Tibial artery (tissue), 4 donors: ENCODE measurements at regions not wholly inside any gene's neighbourhood (a gene's known extent, or its start where the extent isn't known, plus 50 kb on each side); places are given as distances from the start of the nearest gene placed in this dataset.

Source experiments
- DNase-seq, 2 donors: peaks; one replicate each; pipeline ENCODE4 v3.0.0-alpha.2; 2019
- H3K27ac ChIP-seq, 2 donors: fragments of 200-600 bp; sonication (generic) in 1 of 2; 1 replicate in 1 of 2; 2 replicates in 1 of 2; pipeline ENCODE4 v1.5.1; 2018 to 2019; ENCODE audit warnings: mild to moderate bottlenecking in 1 of 2
- H3K27me3 ChIP-seq, 2 donors: fragments of 200-600 bp; sonication (generic) in 1 of 2; one replicate each; pipeline versions ENCODE4 v1.5.1 to v1.6.0; 2016 to 2019
- H3K36me3 ChIP-seq, 3 donors: fragments of 200-600 bp; sonication (generic) in 2 of 3; one replicate each; pipeline ENCODE4 v1.5.1; 2016 to 2019; ENCODE audit warnings: mild to moderate bottlenecking in 2 of 3
- H3K4me1 ChIP-seq, 4 donors: fragments of 200-600 bp; sonication (generic) in 2 of 4; 1 replicate in 3 of 4; 2 replicates in 1 of 4; pipeline ENCODE4 v1.5.1; 2016 to 2019
- H3K4me3 ChIP-seq, 2 donors: fragments of 200-600 bp; sonication (generic) in 1 of 2; 1 replicate in 1 of 2; 2 replicates in 1 of 2; pipeline ENCODE4 v1.5.1; 2018 to 2019; ENCODE audit warnings: mild to moderate bottlenecking in 2 of 2
- H3K9me3 ChIP-seq, 3 donors: fragments of 200-600 bp; sonication (generic) in 1 of 3; one replicate each; pipeline ENCODE4 v1.5.1; 2016 to 2019
- intact Hi-C: fragments of 100-400 bp; cut with DNase I; formaldehyde crosslinking; loops from one replicate; pipeline ENCODE4 v1.15.0; 2023; ENCODE audit warnings: low total_unique reads
- TF ChIP-seq, protein P1 (sequence below), 2 experiments: fragments of 200-600 bp in 1 of 2; fragments of 450-650 bp in 1 of 2; IDR thresholded peaks; one replicate each; pipeline ENCODE4 v1.5.1; 2017 to 2019; ENCODE audit warnings: antibody characterized with exemption in 2 of 2, mild to moderate bottlenecking in 1 of 2, moderate library complexity in 1 of 2

DNA sequence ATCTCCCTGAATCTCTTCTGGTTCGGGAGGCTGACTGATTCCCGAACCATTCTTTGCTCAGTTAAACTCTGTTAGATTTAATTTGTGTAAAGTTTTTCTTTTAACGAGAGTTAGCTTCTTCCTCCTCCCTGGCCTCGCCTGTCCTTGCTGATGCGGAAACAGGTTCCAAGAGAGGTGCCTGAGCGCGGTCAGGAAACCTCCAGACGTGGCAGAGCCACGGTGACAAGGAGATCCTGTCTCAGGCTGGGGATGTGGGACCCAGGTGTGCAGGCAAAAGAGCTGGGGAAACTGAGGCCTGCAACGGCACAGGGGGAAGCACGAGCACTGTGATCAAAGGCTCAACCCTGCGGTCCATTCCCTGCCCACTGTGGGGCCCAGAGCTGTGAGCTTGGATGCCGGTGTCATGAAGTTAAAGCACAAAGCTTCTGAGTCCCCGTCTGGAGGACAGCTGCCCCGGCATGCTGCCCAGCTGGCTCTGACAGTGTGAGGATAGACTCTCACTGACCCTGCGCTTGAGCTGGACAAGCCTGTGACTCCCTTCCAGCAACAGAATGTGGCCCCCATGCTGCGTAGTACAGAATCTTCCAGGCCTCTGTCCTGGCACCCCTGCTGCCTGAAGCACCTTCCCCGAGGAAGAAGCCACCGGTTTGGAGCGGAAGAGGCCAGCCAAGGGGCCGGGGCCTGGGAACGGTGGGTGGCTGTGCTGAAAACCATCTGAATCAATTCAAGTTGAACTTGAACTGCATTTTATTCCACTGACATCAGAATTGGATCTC, 960.6 kb downstream of the BRD1 start:
- Histone ChIP-seq H3K27me3 (peaks cover 0 to 25% of the 10 kb centered on the region in 2 donors), H3K4me3 (no peak overlapping the region), H3K27ac (no peak overlapping the region), H3K9me3 (peaks cover 0 to 8% (median 0%) of the 10 kb centered on the region in 3 donors), H3K36me3 (no peaks in the 10 kb centered on the region), H3K4me1 (no peaks in the 10 kb centered on the region)
- DNase-seq, result no peak
- TF ChIP-seq, protein P1, sequence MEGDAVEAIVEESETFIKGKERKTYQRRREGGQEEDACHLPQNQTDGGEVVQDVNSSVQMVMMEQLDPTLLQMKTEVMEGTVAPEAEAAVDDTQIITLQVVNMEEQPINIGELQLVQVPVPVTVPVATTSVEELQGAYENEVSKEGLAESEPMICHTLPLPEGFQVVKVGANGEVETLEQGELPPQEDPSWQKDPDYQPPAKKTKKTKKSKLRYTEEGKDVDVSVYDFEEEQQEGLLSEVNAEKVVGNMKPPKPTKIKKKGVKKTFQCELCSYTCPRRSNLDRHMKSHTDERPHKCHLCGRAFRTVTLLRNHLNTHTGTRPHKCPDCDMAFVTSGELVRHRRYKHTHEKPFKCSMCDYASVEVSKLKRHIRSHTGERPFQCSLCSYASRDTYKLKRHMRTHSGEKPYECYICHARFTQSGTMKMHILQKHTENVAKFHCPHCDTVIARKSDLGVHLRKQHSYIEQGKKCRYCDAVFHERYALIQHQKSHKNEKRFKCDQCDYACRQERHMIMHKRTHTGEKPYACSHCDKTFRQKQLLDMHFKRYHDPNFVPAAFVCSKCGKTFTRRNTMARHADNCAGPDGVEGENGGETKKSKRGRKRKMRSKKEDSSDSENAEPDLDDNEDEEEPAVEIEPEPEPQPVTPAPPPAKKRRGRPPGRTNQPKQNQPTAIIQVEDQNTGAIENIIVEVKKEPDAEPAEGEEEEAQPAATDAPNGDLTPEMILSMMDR (IDR thresholded peaks at IDR 0.05), result no peak
- intact Hi-C loops, result no loop called here

- Histone ChIP-seq H3K9me3 (peaks cover 0 to 3% (median 0%) of the 10 kb centered on the region in 3 donors), H3K36me3 (no peaks in the 10 kb centered on the region), H3K27me3 (peaks cover 0 to 8% of the 10 kb centered on the region in 2 donors), H3K27ac (no peak overlapping the region), H3K4me3 (no peak overlapping the region), H3K4me1 (no peaks in the 10 kb centered on the region)
- TF ChIP-seq, protein P1 (IDR thresholded peaks at IDR 0.05), result no peak
- intact Hi-C loops, result no loop called here
- DNase-seq, result no peak
Measured at GRCh38 chr22:48864748-48865147, 962.9 kb downstream of the BRD1 start.

- no peak overlapping the region for H3K27ac ChIP-seq
- TF ChIP-seq, protein P1 (IDR thresholded peaks at IDR 0.05), result no peak
- no peaks in the 10 kb centered on the region for H3K36me3 ChIP-seq
- H3K4me3 ChIP-seq, result no peak overlapping the region
- H3K9me3 ChIP-seq, result no peaks in the 10 kb centered on the region
- no peaks in the 10 kb centered on the region for H3K4me1 ChIP-seq
- intact Hi-C loops, result no loop called here
- peak in 1 of 2 donors; percentile 56 for DNase-seq
- H3K27me3 ChIP-seq, result peaks cover 0 to 8% of the 10 kb centered on the region in 2 donors
Measured at GRCh38 chr22:48863965-48864528, 963.6 kb downstream of the BRD1 start.

DNA sequence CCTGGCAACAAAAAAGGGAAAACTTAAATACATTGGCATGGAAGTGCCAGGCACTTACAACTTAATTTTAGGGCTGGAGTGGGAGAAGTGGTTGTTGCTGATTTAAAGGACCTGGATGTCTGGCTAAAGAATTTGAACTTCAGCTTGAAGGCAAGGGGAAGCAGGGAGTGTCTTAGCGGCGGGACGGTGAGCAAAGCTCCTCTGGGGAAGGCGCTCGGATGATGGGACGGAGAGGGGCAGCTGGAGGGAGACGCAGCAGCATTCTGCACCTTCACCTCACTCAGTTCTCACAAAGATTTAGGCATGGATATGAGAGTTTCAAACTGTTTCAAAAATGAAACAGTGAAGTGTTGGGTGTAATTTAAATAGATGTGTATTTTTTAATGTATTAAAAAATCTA, 967.1 kb downstream of the BRD1 start:
- intact Hi-C loops, result no loop called here
- no peak for DNase-seq
- TF ChIP-seq, protein P1 (IDR thresholded peaks at IDR 0.05), result no peak

GRCh38 chr22:48858856-48859255, 968.8 kb downstream of the BRD1 start:
- DNase-seq, result no peak
- no peaks in the 10 kb centered on the region for H3K4me1 ChIP-seq
- TF ChIP-seq, protein P1 (IDR thresholded peaks at IDR 0.05), result no peak
- H3K4me3 ChIP-seq, result no peak overlapping the region
- no peak overlapping the region for H3K27ac ChIP-seq
- intact Hi-C loops, result no loop called here
- no peaks in the 10 kb centered on the region for H3K9me3 ChIP-seq
- H3K36me3 ChIP-seq, result no peaks in the 10 kb centered on the region
- no peaks in the 10 kb centered on the region for H3K27me3 ChIP-seq

More for the DNA sequence above, 967.1 kb downstream of the BRD1 start:
- no peaks in the 10 kb centered on the region for H3K27me3 ChIP-seq
- no peaks in the 10 kb centered on the region for H3K9me3 ChIP-seq
- H3K4me1 ChIP-seq, result no peaks in the 10 kb centered on the region
- no peak overlapping the region for H3K4me3 ChIP-seq
- H3K27ac ChIP-seq, result no peak overlapping the region
- H3K36me3 ChIP-seq, result no peaks in the 10 kb centered on the region
